PFSK-1 (cell line): ENCODE measurements at regions not wholly inside any gene's neighbourhood (a gene's known extent, or its start where the extent isn't known, plus 50 kb on each side); places are given as distances from the start of the nearest gene placed in this dataset.

ENCODE experiments used
- POLR2AphosphoS5 ChIP-seq: IDR thresholded peaks from 2 replicates; pipeline ENCODE4 v1.6.1; 2012; ENCODE audit warnings: low read depth, mild to moderate bottlenecking, control low read depth, low read length, moderate library complexity
- SIN3A ChIP-seq: IDR thresholded peaks from 2 replicates; pipeline ENCODE4 v1.6.1; 2012; ENCODE audit warnings: mild to moderate bottlenecking, low read length, moderate library complexity, borderline replicate concordance; ENCODE audit not compliant: insufficient read depth
- TAF1 ChIP-seq: IDR thresholded peaks from 2 replicates; pipeline ENCODE4 v1.6.1; 2012; ENCODE audit warnings: low read length, control low read depth, borderline replicate concordance; ENCODE audit not compliant: insufficient read depth
- TF ChIP-seq, protein P1 (sequence below), 2 experiments: IDR thresholded peaks; 2 replicates each; pipeline versions ENCODE4 v1.6.1 to v1.8.0; 2011 to 2012; ENCODE audit warnings: low read depth in 2 of 2, low read length in 2 of 2, control low read depth in 1 of 2, inconsistent platforms in 1 of 2, mild to moderate bottlenecking in 1 of 2, moderate library complexity in 1 of 2; ENCODE audit not compliant: insufficient read depth in 1 of 2

DNA sequence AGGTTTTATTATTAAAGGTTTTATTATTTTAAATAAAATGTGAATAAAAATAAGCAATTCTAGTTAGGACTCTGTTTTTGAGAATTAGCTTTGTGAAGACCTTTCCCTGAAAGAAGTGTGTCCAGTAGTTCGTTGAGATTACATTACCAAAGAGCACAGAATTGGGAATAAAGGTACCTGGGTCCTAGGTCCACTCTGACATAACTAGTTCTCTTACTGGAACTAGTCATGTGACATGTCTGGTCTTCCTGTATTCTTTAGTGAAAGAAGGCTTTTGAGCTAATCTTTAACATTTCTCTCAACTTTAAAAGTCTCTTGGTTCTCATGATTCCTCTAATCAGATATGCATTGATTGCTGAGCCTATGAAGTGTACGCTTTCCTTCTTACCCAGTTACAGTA lies 292.0 kb upstream of the SMIM31 start:
- TF ChIP-seq, protein P1, sequence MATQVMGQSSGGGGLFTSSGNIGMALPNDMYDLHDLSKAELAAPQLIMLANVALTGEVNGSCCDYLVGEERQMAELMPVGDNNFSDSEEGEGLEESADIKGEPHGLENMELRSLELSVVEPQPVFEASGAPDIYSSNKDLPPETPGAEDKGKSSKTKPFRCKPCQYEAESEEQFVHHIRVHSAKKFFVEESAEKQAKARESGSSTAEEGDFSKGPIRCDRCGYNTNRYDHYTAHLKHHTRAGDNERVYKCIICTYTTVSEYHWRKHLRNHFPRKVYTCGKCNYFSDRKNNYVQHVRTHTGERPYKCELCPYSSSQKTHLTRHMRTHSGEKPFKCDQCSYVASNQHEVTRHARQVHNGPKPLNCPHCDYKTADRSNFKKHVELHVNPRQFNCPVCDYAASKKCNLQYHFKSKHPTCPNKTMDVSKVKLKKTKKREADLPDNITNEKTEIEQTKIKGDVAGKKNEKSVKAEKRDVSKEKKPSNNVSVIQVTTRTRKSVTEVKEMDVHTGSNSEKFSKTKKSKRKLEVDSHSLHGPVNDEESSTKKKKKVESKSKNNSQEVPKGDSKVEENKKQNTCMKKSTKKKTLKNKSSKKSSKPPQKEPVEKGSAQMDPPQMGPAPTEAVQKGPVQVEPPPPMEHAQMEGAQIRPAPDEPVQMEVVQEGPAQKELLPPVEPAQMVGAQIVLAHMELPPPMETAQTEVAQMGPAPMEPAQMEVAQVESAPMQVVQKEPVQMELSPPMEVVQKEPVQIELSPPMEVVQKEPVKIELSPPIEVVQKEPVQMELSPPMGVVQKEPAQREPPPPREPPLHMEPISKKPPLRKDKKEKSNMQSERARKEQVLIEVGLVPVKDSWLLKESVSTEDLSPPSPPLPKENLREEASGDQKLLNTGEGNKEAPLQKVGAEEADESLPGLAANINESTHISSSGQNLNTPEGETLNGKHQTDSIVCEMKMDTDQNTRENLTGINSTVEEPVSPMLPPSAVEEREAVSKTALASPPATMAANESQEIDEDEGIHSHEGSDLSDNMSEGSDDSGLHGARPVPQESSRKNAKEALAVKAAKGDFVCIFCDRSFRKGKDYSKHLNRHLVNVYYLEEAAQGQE (IDR thresholded peaks at IDR 0.05; ENCODE audit: insufficient read depth in 1 of 2, low read depth in 2 of 2, low read length in 2 of 2) = no peak
- no peak for TF ChIP-seq TAF1
- TF ChIP-seq POLR2AphosphoS5 = no peak
- TF ChIP-seq SIN3A = no peak
